Peyer's patch (tissue), 4 donors: ENCODE measurements at regions not wholly inside any gene's neighbourhood (a gene's known extent, or its start where the extent isn't known, plus 50 kb on each side); places are given as distances from the start of the nearest gene placed in this dataset.

Experiments
- DNase-seq, 3 donors: peaks; one replicate each; pipeline ENCODE4 v3.0.0-alpha.2; 2017 to 2019
- H3K27ac ChIP-seq, 4 donors: fragments of 200-600 bp; sonication (generic); one replicate each; pipeline ENCODE4 v1.5.1; 2016 to 2019
- H3K27me3 ChIP-seq, 2 donors: fragments of 200-600 bp; sonication (generic); one replicate each; pipeline ENCODE4 v1.5.1; 2019
- H3K36me3 ChIP-seq, 3 donors: fragments of 200-600 bp; sonication (generic); one replicate each; pipeline ENCODE4 v1.5.1; 2016 to 2019
- H3K4me1 ChIP-seq, 4 donors: fragments of 200-600 bp; sonication (generic); one replicate each; pipeline ENCODE4 v1.5.1; 2016 to 2019
- H3K4me3 ChIP-seq, 4 donors: fragments of 200-600 bp; sonication (generic); 1 replicate in 3 of 4; 2 replicates in 1 of 4; pipeline ENCODE4 v1.5.1; 2016 to 2019; ENCODE audit warnings: mild to moderate bottlenecking in 1 of 4
- H3K9me3 ChIP-seq, 4 donors: fragments of 200-600 bp; sonication (generic); one replicate each; pipeline ENCODE4 v1.5.1; 2016 to 2019; ENCODE audit warnings: mild to moderate bottlenecking in 1 of 4
- CTCF ChIP-seq, 6 experiments: fragments of 450-650 bp in 4 of 6; fragments of 200-600 bp in 2 of 6; sonication (generic) in 1 of 6; IDR thresholded peaks; one replicate each; pipeline ENCODE4 v1.5.1; 2017 to 2019; ENCODE audit warnings: antibody characterized with exemption in 6 of 6, mild to moderate bottlenecking in 3 of 6, moderate library complexity in 1 of 6
- POLR2A ChIP-seq, 2 donors: fragments of 450-650 bp; IDR thresholded peaks; one replicate each; pipeline ENCODE4 v1.5.1; 2017; ENCODE audit warnings: antibody characterized with exemption in 2 of 2, mild to moderate bottlenecking in 2 of 2, moderate library complexity in 2 of 2

- no peak overlapping the region for H3K4me3 ChIP-seq
- no peak for DNase-seq
- no peaks in the 10 kb centered on the region for H3K4me1 ChIP-seq
- no peaks in the 10 kb centered on the region for H3K9me3 ChIP-seq
- TF ChIP-seq CTCF (IDR thresholded peaks at IDR 0.05): no peak
- TF ChIP-seq POLR2A (IDR thresholded peaks at IDR 0.05): no peak
- H3K27me3 ChIP-seq: no peaks in the 10 kb centered on the region
- H3K27ac ChIP-seq: no peak overlapping the region
- H3K36me3 ChIP-seq: no peaks in the 10 kb centered on the region
Measured at GRCh38 chr4:187312299-187312698, 588.6 kb upstream of the FAT1 start.

GRCh38 chr4:187317799-187318198 lies 594.1 kb upstream of the FAT1 start:
- no peak for DNase-seq
- Histone ChIP-seq H3K27ac (no peak overlapping the region), H3K4me3 (no peak overlapping the region), H3K27me3 (no peaks in the 10 kb centered on the region), H3K4me1 (no peaks in the 10 kb centered on the region), H3K36me3 (no peaks in the 10 kb centered on the region), H3K9me3 (no peaks in the 10 kb centered on the region)
- TF ChIP-seq POLR2A (IDR thresholded peaks at IDR 0.05) (no peak), CTCF (IDR thresholded peaks at IDR 0.05) (no peak)

- DNase-seq: no peak
- no peak overlapping the region for H3K4me3 ChIP-seq
- H3K27me3 ChIP-seq: no peaks in the 10 kb centered on the region
- H3K9me3 ChIP-seq: no peaks in the 10 kb centered on the region
- H3K36me3 ChIP-seq: no peaks in the 10 kb centered on the region
- no peak for TF ChIP-seq CTCF (IDR thresholded peaks at IDR 0.05)
- no peak for TF ChIP-seq POLR2A (IDR thresholded peaks at IDR 0.05)
- no peak overlapping the region for H3K27ac ChIP-seq
- H3K4me1 ChIP-seq: no peaks in the 10 kb centered on the region
Measured at GRCh38 chr4:187321711-187322110, 598.1 kb upstream of the FAT1 start.

- no peaks in the 10 kb centered on the region for H3K4me1 ChIP-seq
- no peaks in the 10 kb centered on the region for H3K27me3 ChIP-seq
- no peaks in the 10 kb centered on the region for H3K9me3 ChIP-seq
- no peak overlapping the region for H3K27ac ChIP-seq
- H3K36me3 ChIP-seq: no peaks in the 10 kb centered on the region
- H3K4me3 ChIP-seq: no peak overlapping the region
- no peak for DNase-seq
- TF ChIP-seq POLR2A (IDR thresholded peaks at IDR 0.05) (no peak), CTCF (IDR thresholded peaks at IDR 0.05) (no peak)
Measured at GRCh38 chr4:187332141-187332540, 608.5 kb upstream of the FAT1 start.

- Histone ChIP-seq H3K4me1 (no peaks in the 10 kb centered on the region), H3K27me3 (no peaks in the 10 kb centered on the region), H3K4me3 (no peak overlapping the region), H3K9me3 (no peaks in the 10 kb centered on the region), H3K27ac (no peak overlapping the region), H3K36me3 (no peaks in the 10 kb centered on the region)
- no peak for DNase-seq
- TF ChIP-seq CTCF (IDR thresholded peaks at IDR 0.05) (no peak), POLR2A (IDR thresholded peaks at IDR 0.05) (no peak)
Measured at GRCh38 chr4:187333151-187333550, 609.5 kb upstream of the FAT1 start.

GRCh38 chr4:187335339-187335738 lies 611.7 kb upstream of the FAT1 start:
- DNase-seq: no peak
- Histone ChIP-seq H3K9me3 (no peaks in the 10 kb centered on the region), H3K27ac (no peak overlapping the region), H3K4me3 (no peak overlapping the region), H3K4me1 (no peaks in the 10 kb centered on the region), H3K27me3 (no peaks in the 10 kb centered on the region), H3K36me3 (no peaks in the 10 kb centered on the region)
- no peak for TF ChIP-seq CTCF (IDR thresholded peaks at IDR 0.05)
- TF ChIP-seq POLR2A (IDR thresholded peaks at IDR 0.05): no peak
